ENCODE measurements at regions not wholly inside any gene's neighbourhood (a gene's known extent, or its start where the extent isn't known, plus 50 kb on each side); places are given as distances from the start of the nearest gene placed in this dataset.

- CTCF ChIA-PET, result no interaction called here
- no peak for TF ChIP-seq FOXA1 (IDR thresholded peaks at IDR 0.05)
- no peak for TF ChIP-seq ELF4 (IDR thresholded peaks at IDR 0.05)
- no peak for TF ChIP-seq L3MBTL2 (conservative IDR thresholded peaks at IDR 0.05)
- TF ChIP-seq BHLHE40 (IDR thresholded peaks at IDR 0.05; ENCODE audit: borderline replicate concordance), result no peak
- TF ChIP-seq CTBP1 (IDR thresholded peaks at IDR 0.05; ENCODE audit: borderline replicate concordance), result no peak
- TF ChIP-seq HDGF (IDR thresholded peaks at IDR 0.05; ENCODE audit: borderline replicate concordance), result no peak
- TF ChIP-seq SUZ12 (IDR thresholded peaks at IDR 0.05), result no peak
- no peak for TF ChIP-seq FOXK2 (IDR thresholded peaks at IDR 0.05)
- POLR2A ChIA-PET, result no interaction called here
- DNase-seq (ENCODE audit: extremely low spot score), result no peak
These were observed 160.8 kb downstream of the PFKFB3 start for GRCh38 chr10:6363511-6363910.

DNA sequence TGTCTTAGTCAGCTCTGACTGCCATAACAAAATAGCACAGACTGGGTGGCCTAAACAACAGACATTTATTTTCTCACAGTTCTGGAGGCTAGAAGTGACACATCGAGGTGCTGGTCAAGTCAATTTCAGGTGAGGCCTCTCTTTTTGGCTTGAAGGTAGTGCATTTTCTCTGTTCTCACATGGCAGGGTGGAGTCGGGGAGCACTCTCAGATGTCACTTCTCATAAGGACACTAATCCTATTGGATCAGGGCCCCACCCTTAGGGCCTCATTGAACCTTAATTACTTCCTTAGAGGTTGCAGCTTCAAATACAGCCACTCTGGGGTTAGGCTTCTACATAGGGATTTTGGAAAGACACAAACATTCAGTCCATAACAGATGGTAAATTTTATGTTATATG lies 161.6 kb downstream of the PFKFB3 start:
- POLR2A ChIA-PET, result no interaction called here
- CTCF ChIA-PET, result interaction anchor here (0.6 kb wide), 1 partner anchor 34 kb away, joined by 5 read pairs; no protein-coding TSS in a partner anchor
- no peak for DNase-seq (ENCODE audit: extremely low spot score)
- TF ChIP-seq BHLHE40 (IDR thresholded peaks at IDR 0.05; ENCODE audit: borderline replicate concordance) (no peak), NFRKB (IDR thresholded peaks at IDR 0.05) (no peak), ELF4 (IDR thresholded peaks at IDR 0.05) (no peak), FOXM1 (IDR thresholded peaks at IDR 0.05; ENCODE audit: borderline replicate concordance) (no peak), TARDBP (IDR thresholded peaks at IDR 0.05) (no peak), HDGF (IDR thresholded peaks at IDR 0.05; ENCODE audit: borderline replicate concordance) (no peak), ZNF384 (IDR thresholded peaks at IDR 0.05) (no peak), SUZ12 (IDR thresholded peaks at IDR 0.05) (no peak), L3MBTL2 (conservative IDR thresholded peaks at IDR 0.05) (no peak)
- TF ChIP-seq, protein P1, sequence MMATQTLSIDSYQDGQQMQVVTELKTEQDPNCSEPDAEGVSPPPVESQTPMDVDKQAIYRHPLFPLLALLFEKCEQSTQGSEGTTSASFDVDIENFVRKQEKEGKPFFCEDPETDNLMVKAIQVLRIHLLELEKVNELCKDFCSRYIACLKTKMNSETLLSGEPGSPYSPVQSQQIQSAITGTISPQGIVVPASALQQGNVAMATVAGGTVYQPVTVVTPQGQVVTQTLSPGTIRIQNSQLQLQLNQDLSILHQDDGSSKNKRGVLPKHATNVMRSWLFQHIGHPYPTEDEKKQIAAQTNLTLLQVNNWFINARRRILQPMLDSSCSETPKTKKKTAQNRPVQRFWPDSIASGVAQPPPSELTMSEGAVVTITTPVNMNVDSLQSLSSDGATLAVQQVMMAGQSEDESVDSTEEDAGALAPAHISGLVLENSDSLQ (IDR thresholded peaks at IDR 0.05), result no peak

DNA sequence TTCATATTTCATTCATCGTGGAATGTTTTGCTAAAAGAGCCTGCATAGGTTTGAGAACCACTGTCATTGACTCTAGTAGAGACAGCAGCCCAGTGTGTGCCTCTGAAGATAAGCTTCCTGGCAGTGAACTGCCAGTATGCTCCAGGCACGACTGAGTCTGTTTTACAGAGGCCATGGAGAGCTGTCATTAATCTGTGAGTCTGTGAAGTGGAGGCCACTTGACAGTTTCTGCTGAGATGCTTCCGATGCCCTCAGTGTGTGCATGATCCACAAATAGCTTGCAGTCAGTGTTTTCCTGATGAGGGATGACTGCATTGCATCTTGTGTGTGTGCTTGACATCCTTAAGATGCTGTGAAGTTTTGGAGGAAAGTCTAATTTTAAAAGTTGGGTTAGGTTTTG lies 162.2 kb downstream of the PFKFB3 start:
- DNase-seq (ENCODE audit: extremely low spot score), result no peak
- CTCF ChIA-PET, result interaction anchor here (0.6 kb wide), 1 partner anchor 33 kb away, joined by 5 read pairs; no protein-coding TSS in a partner anchor
- POLR2A ChIA-PET, result no interaction called here
- no peak for TF ChIP-seq L3MBTL2 (conservative IDR thresholded peaks at IDR 0.05)
- no peak for TF ChIP-seq FOXM1 (IDR thresholded peaks at IDR 0.05; ENCODE audit: borderline replicate concordance)
- TF ChIP-seq SUZ12 (IDR thresholded peaks at IDR 0.05), result no peak
- no peak for TF ChIP-seq ARNT (IDR thresholded peaks at IDR 0.05)
- TF ChIP-seq FOXK2 (IDR thresholded peaks at IDR 0.05), result no peak
- no peak for TF ChIP-seq TARDBP (IDR thresholded peaks at IDR 0.05)
- TF ChIP-seq BHLHE40 (IDR thresholded peaks at IDR 0.05; ENCODE audit: borderline replicate concordance), result no peak
- TF ChIP-seq, protein P1 (IDR thresholded peaks at IDR 0.05), result no peak
- no peak for TF ChIP-seq SP1 (IDR thresholded peaks at IDR 0.05)
- TF ChIP-seq CTBP1 (IDR thresholded peaks at IDR 0.05; ENCODE audit: borderline replicate concordance), result no peak

DNA sequence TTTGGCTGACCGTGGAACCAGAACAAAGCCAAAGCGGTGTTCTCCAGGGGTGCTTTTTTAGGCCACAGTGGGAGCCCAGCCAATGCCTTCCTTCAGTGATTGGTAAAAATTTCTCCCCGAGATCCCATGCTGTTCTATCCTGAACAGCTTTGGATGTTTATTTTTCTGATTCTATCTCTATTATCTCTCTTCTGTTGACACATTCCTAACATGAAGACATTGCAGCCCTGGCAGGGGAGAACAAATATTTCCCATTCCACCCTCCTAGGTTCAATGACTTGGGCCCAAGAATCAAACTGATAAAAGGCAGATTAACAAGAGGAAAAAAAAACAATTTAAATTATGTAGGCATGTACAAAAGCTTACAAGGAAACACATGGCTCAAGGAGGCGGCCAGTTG lies 162.7 kb downstream of the PFKFB3 start:
- no peak for DNase-seq (ENCODE audit: extremely low spot score)
- POLR2A ChIA-PET, result no interaction called here
- CTCF ChIA-PET, result no interaction called here
- TF ChIP-seq ZNF384 (IDR thresholded peaks at IDR 0.05) (no peak), FOXM1 (IDR thresholded peaks at IDR 0.05; ENCODE audit: borderline replicate concordance) (no peak), CTBP1 (IDR thresholded peaks at IDR 0.05; ENCODE audit: borderline replicate concordance) (no peak), FOXK2 (IDR thresholded peaks at IDR 0.05) (no peak), NFRKB (IDR thresholded peaks at IDR 0.05) (no peak), TARDBP (IDR thresholded peaks at IDR 0.05) (no peak), FOXA1 (IDR thresholded peaks at IDR 0.05) (no peak), ELF4 (IDR thresholded peaks at IDR 0.05) (no peak), SP1 (IDR thresholded peaks at IDR 0.05) (no peak), HDGF (IDR thresholded peaks at IDR 0.05; ENCODE audit: borderline replicate concordance) (no peak), SUZ12 (IDR thresholded peaks at IDR 0.05) (no peak), L3MBTL2 (conservative IDR thresholded peaks at IDR 0.05) (no peak), BHLHE40 (IDR thresholded peaks at IDR 0.05; ENCODE audit: borderline replicate concordance) (no peak), ARNT (IDR thresholded peaks at IDR 0.05) (no peak), LEF1 (IDR thresholded peaks at IDR 0.05; ENCODE audit: borderline replicate concordance) (no peak)
- TF ChIP-seq, protein P1 (IDR thresholded peaks at IDR 0.05), result no peak

All from HEK293T (cell line).